Amygdala (tissue), 56 donors: ENCODE measurements at regions not wholly inside any gene's neighbourhood (a gene's known extent, or its start where the extent isn't known, plus 50 kb on each side); places are given as distances from the start of the nearest gene placed in this dataset.

ENCODE experiments used
- DNase-seq, 56 donors: peaks; one replicate each; lab custom pipeline; 2025; lab: John Stamatoyannopoulos, UW

GRCh38 chr2:239905884-239906654, 119.1 kb downstream of the NDUFA10 start:
- no peak for DNase-seq

- DNase-seq, result no peak
These were observed 119.8 kb downstream of the NDUFA10 start for GRCh38 chr2:239905306-239905705.

- no peak for DNase-seq
These were observed 120.6 kb downstream of the NDUFA10 start for GRCh38 chr2:239904496-239904895.

- no peak for DNase-seq
These were observed 121.3 kb downstream of the NDUFA10 start for GRCh38 chr2:239903803-239904202.

GRCh38 chr2:239903210-239903609, 121.9 kb downstream of the NDUFA10 start:
- no peak for DNase-seq

- DNase-seq, result no peak
These were observed 122.4 kb downstream of the NDUFA10 start for GRCh38 chr2:239902749-239903201.

GRCh38 chr2:239898292-239898925, 126.7 kb downstream of the NDUFA10 start:
- no peak for DNase-seq

- no peak for DNase-seq
These were observed 127.4 kb downstream of the NDUFA10 start for GRCh38 chr2:239897596-239898235.

GRCh38 chr2:239896075-239896474, 129.1 kb downstream of the NDUFA10 start:
- no peak for DNase-seq

- DNase-seq, result peak in 1 of 56 donors; percentile 32
These were observed 129.5 kb downstream of the NDUFA10 start for GRCh38 chr2:239895669-239896068.

- no peak for DNase-seq
These were observed 130.0 kb downstream of the NDUFA10 start for GRCh38 chr2:239895116-239895515.

- no peak for DNase-seq
These were observed 130.9 kb downstream of the NDUFA10 start for GRCh38 chr2:239894276-239894675.

- no peak for DNase-seq
These were observed 132.0 kb downstream of the NDUFA10 start for GRCh38 chr2:239893236-239893515.

- DNase-seq, result no peak
These were observed 132.5 kb downstream of the NDUFA10 start for GRCh38 chr2:239892441-239893235.

GRCh38 chr2:239891698-239892097, 133.4 kb downstream of the NDUFA10 start:
- no peak for DNase-seq

- no peak for DNase-seq
These were observed 134.9 kb downstream of the NDUFA10 start for GRCh38 chr2:239890206-239890746.

GRCh38 chr2:239889641-239890121, 135.5 kb downstream of the NDUFA10 start:
- peak in 15 of 56 donors; percentile 11 to 54 (median 26) for DNase-seq

GRCh38 chr2:239887604-239888003, 137.5 kb downstream of the NDUFA10 start:
- DNase-seq, result no peak

GRCh38 chr2:239886781-239887180, 138.4 kb downstream of the NDUFA10 start:
- no peak for DNase-seq

- no peak for DNase-seq
These were observed 140.3 kb downstream of the NDUFA10 start for GRCh38 chr2:239884875-239885274.

- DNase-seq, result no peak
These were observed 141.1 kb downstream of the NDUFA10 start for GRCh38 chr2:239884051-239884405.
